IMR-90 (cell line): ENCODE measurements at regions not wholly inside any gene's neighbourhood (a gene's known extent, or its start where the extent isn't known, plus 50 kb on each side); places are given as distances from the start of the nearest gene placed in this dataset.

Experiments
- ATAC-seq: fragments of 200-7000 bp; cut with Tn5 transposase; 2 replicates; pipeline ENCODE4 v1.9.1; 2020; ENCODE audit warnings: low read depth, mild to moderate bottlenecking, moderate library complexity
- BruUV-seq: library from RNA; stranded (reverse); fragments of 400-500 nt; replicated peaks from 2 replicates; lab custom pipeline; 2021; lab: Mats Ljungman, UMichigan
- CTCF ChIA-PET: fragments of 300-600 bp; formaldehyde crosslinking; extraction: SDS; loops from one replicate; lab custom pipeline; 2021; ENCODE audit warnings: antibody characterized with exemption; lab: Yijun Ruan, JAX
- POLR2A ChIA-PET: fragments of 300-600 bp; sonication (Branson Sonifier 250); formaldehyde crosslinking; loops from one replicate; lab custom pipeline; 2022; ENCODE audit warnings: antibody characterized with exemption; ENCODE audit not compliant: unreplicated experiment; lab: Charles Lee
- DNase-seq: peaks from one replicate; pipeline ENCODE4 v3.0.0; 2013
- H2AFZ ChIP-seq: replicated peaks from 2 replicates; pipeline ENCODE3; 2013; ENCODE audit warnings: low read length, mild to moderate bottlenecking; ENCODE audit not compliant: poor library complexity
- H2AK5ac ChIP-seq: 2 replicates; pipeline ENCODE4 v1.6.1; 2013; ENCODE audit warnings: low read depth, low read length, inconsistent platforms
- H2AK9ac ChIP-seq: replicated peaks from 2 replicates; pipeline ENCODE3; 2013; ENCODE audit warnings: mild to moderate bottlenecking, low read depth, low read length, moderate library complexity; ENCODE audit not compliant: poor library complexity
- H2BK120ac ChIP-seq: 2 replicates; pipeline ENCODE4 v1.6.1; 2013; ENCODE audit warnings: low read depth, low read length, inconsistent platforms
- H2BK15ac ChIP-seq: 3 replicates; pipeline ENCODE4 v1.6.1; 2013; ENCODE audit warnings: low read depth, low read length, inconsistent platforms
- H2BK20ac ChIP-seq: 2 replicates; pipeline ENCODE4 v1.6.1; 2013; ENCODE audit warnings: low read depth, mild to moderate bottlenecking, inconsistent platforms, low read length, moderate library complexity
- H2BK5ac ChIP-seq: 2 replicates; pipeline ENCODE4 v1.6.1; 2013; ENCODE audit warnings: mild to moderate bottlenecking, low read depth, low read length, inconsistent platforms; ENCODE audit not compliant: poor library complexity, severe bottlenecking
- H3K14ac ChIP-seq: replicated peaks from 2 replicates; pipeline ENCODE4 v1.6.1; 2013; ENCODE audit warnings: low read depth, low read length, inconsistent platforms
- H3K18ac ChIP-seq: 2 replicates; pipeline ENCODE4 v1.6.1; 2013; ENCODE audit warnings: low read depth, low read length, control low read depth
- H3K23ac ChIP-seq: 2 replicates; pipeline ENCODE4 v1.6.1; 2013; ENCODE audit warnings: low read depth, low read length, inconsistent platforms
- H3K27ac ChIP-seq: 2 replicates; pipeline ENCODE4 v1.5.1; 2013; ENCODE audit warnings: mild to moderate bottlenecking, control low read depth, low read length; ENCODE audit not compliant: insufficient read depth
- H3K27me3 ChIP-seq: 2 replicates; pipeline ENCODE4 v1.6.1; 2013; ENCODE audit warnings: low read length; ENCODE audit not compliant: control insufficient read depth, insufficient read depth
- H3K36me3 ChIP-seq: 2 replicates; pipeline ENCODE4 v1.6.1; 2013; ENCODE audit warnings: low read length, mixed read lengths; ENCODE audit not compliant: control insufficient read depth, insufficient read depth
- H3K4ac ChIP-seq: 2 replicates; pipeline ENCODE4 v1.6.1; 2013; ENCODE audit warnings: low read depth, low read length, inconsistent platforms
- H3K4me1 ChIP-seq: 2 replicates; pipeline ENCODE4 v1.6.1; 2013; ENCODE audit warnings: low read length, mixed read lengths; ENCODE audit not compliant: control insufficient read depth, insufficient read depth
- H3K4me2 ChIP-seq: 2 replicates; pipeline ENCODE4 v1.6.1; 2013; ENCODE audit warnings: low read depth, mild to moderate bottlenecking, control low read depth, low read length, moderate library complexity
- H3K4me3 ChIP-seq: 2 replicates; pipeline ENCODE4 v1.5.1; 2013; ENCODE audit warnings: low read depth, mild to moderate bottlenecking, control low read depth, low read length, moderate library complexity; ENCODE audit not compliant: insufficient read depth
- H3K56ac ChIP-seq: 2 replicates; pipeline ENCODE4 v1.6.1; 2013; ENCODE audit warnings: low read length, inconsistent platforms; ENCODE audit not compliant: insufficient read depth; ENCODE audit errors: extremely low read depth
- H3K79me1 ChIP-seq, 2 experiments: 2 replicates each; pipeline ENCODE4 v1.6.1; 2013; ENCODE audit warnings: low read length in 2 of 2, inconsistent platforms in 1 of 2, low read depth in 1 of 2
- H3K9ac ChIP-seq: 2 replicates; pipeline ENCODE4 v1.6.1; 2013; ENCODE audit warnings: low read depth, low read length, control low read depth
- H3K9me1 ChIP-seq: 2 replicates; pipeline ENCODE4 v1.6.1; 2013; ENCODE audit warnings: low read length, inconsistent platforms; ENCODE audit not compliant: insufficient read depth
- H3K9me3 ChIP-seq: 2 replicates; pipeline ENCODE4 v1.6.1; 2013; ENCODE audit warnings: low read length; ENCODE audit not compliant: control insufficient read depth, insufficient read depth
- H4K20me1 ChIP-seq: 2 replicates; pipeline ENCODE4 v1.6.1; 2013; ENCODE audit warnings: low read length, inconsistent platforms; ENCODE audit not compliant: insufficient read depth
- H4K5ac ChIP-seq: 2 replicates; pipeline ENCODE4 v1.6.1; 2013; ENCODE audit warnings: mild to moderate bottlenecking, low read depth, low read length, control low read depth
- H4K8ac ChIP-seq, 2 experiments: 2 replicates each; pipeline ENCODE4 v1.6.1; 2013; ENCODE audit warnings: low read depth in 2 of 2, low read length in 2 of 2, control low read depth in 1 of 2, inconsistent platforms in 1 of 2
- H4K91ac ChIP-seq: 2 replicates; pipeline ENCODE4 v1.6.1; 2013; ENCODE audit warnings: low read depth, low read length, inconsistent platforms; ENCODE audit not compliant: insufficient read depth
- BHLHE40 ChIP-seq: fragments of 150-350 bp; IDR thresholded peaks from 2 replicates; pipeline ENCODE4 v1.6.1; 2016; ENCODE audit warnings: mild to moderate bottlenecking, low read depth, low read length
- CEBPB ChIP-seq: IDR thresholded peaks from 2 replicates; pipeline ENCODE4 v1.6.1; 2012; ENCODE audit warnings: low read depth, low read length, improper control_type of control experiment
- CTCF ChIP-seq: conservative IDR thresholded peaks from 2 replicates; pipeline ENCODE4 v1.5.1; 2012; ENCODE audit warnings: mild to moderate bottlenecking, low read depth, low read length, improper control_type of control experiment
- FOS ChIP-seq: fragments of 150-350 bp; IDR thresholded peaks from 2 replicates; pipeline ENCODE4 v1.6.1; 2016; ENCODE audit warnings: low read depth, low read length
- MAFK ChIP-seq: IDR thresholded peaks from 2 replicates; pipeline ENCODE4 v1.6.1; 2012; ENCODE audit warnings: low read depth, low read length, improper control_type of control experiment
- MAZ ChIP-seq: IDR thresholded peaks from 2 replicates; pipeline ENCODE4 v1.6.1; 2012; ENCODE audit warnings: low read depth, mild to moderate bottlenecking, low read length, improper control_type of control experiment, moderate library complexity, borderline replicate concordance
- NFE2L2 ChIP-seq: fragments of 150-350 bp; IDR thresholded peaks from 2 replicates; pipeline ENCODE4 v1.6.1; 2016; ENCODE audit warnings: low read depth, mild to moderate bottlenecking, low read length
- POLR2A ChIP-seq: IDR thresholded peaks from 2 replicates; pipeline ENCODE4 v1.6.1; 2012; ENCODE audit warnings: mild to moderate bottlenecking, low read depth, low read length
- RCOR1 ChIP-seq: IDR thresholded peaks from 2 replicates; pipeline ENCODE4 v1.6.1; 2012; ENCODE audit warnings: mild to moderate bottlenecking, low read length, improper control_type of control experiment; ENCODE audit not compliant: insufficient replicate concordance
- RFX5 ChIP-seq: IDR thresholded peaks from 2 replicates; pipeline ENCODE4 v1.8.0; 2012; ENCODE audit warnings: low read depth, mild to moderate bottlenecking, low read length, moderate library complexity
- SMC3 ChIP-seq: fragments of 150-350 bp; IDR thresholded peaks from 2 replicates; pipeline ENCODE4 v1.6.1; 2016; ENCODE audit warnings: low read depth, mild to moderate bottlenecking, antibody characterized with exemption, low read length, moderate library complexity
- WGBS, 2 experiments: methylation state at CpG; one replicate each; pipeline versions ENCODE4 v1.1.5 to v1.1.7; 2013; ENCODE audit warnings: missing lambda C conversion rate in 2 of 2; ENCODE audit not compliant: insufficient read length in 1 of 2; ENCODE audit errors: extremely low coverage in 2 of 2; 5-methylcytosine and 5-hydroxymethylcytosine counted together
- dilution Hi-C: fragments of 300-500 bp; cut with HindIII; formaldehyde crosslinking; loops from one replicate; pipeline ENCODE4 v1.14.3; 2018; ENCODE audit warnings: low sequenced_read_pairs; ENCODE audit not compliant: unreplicated experiment
- in situ Hi-C: fragments of 300-500 bp; cut with MboI; formaldehyde crosslinking; loops from 3 replicates; pipeline ENCODE4 v1.14.3; 2019; ENCODE audit warnings: low sequenced_read_pairs, inconsistent platforms, mixed read lengths
- intact Hi-C: fragments of 100-400 bp; cut with micrococcal nuclease; formaldehyde crosslinking; loops from 2 replicates; pipeline ENCODE4 v1.10.0; 2022
- TF ChIP-seq, protein P1 (sequence below): fragments of 150-350 bp; IDR thresholded peaks from 2 replicates; pipeline ENCODE4 v1.6.1; 2017; ENCODE audit warnings: mild to moderate bottlenecking, antibody characterized with exemption, low read length, low read depth

- no peak overlapping the region for H4K91ac ChIP-seq
- H3K14ac ChIP-seq, result no peak overlapping the region
- H4K8ac ChIP-seq, result no peak overlapping the region
- TF ChIP-seq POLR2A (no peak), CTCF (no peak), CEBPB (no peak), FOS (no peak), BHLHE40 (no peak), RCOR1 (no peak), MAZ (no peak), MAFK (no peak), SMC3 (no peak), NFE2L2 (no peak), RFX5 (no peak)
- TF ChIP-seq, protein P1, sequence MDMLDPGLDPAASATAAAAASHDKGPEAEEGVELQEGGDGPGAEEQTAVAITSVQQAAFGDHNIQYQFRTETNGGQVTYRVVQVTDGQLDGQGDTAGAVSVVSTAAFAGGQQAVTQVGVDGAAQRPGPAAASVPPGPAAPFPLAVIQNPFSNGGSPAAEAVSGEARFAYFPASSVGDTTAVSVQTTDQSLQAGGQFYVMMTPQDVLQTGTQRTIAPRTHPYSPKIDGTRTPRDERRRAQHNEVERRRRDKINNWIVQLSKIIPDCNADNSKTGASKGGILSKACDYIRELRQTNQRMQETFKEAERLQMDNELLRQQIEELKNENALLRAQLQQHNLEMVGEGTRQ, result no peak
- H3K4me2 ChIP-seq, result no peak overlapping the region
- no peaks in the 10 kb centered on the region for H4K20me1 ChIP-seq
- no peak overlapping the region for H4K5ac ChIP-seq
- H3K79me1 ChIP-seq, result peaks cover 0 to 3% of the 10 kb centered on the region in 2 experiments; a peak in 2 of 4 replicates
- H3K9me1 ChIP-seq, result 0 out of 2 replicates have a peak, but pooled peaks cover 3% of the 10 kb centered on the region
- 100% methylated on average over 1 of the region's 7 CpGs; no CpG with 5 or more reads in 1 of the 2 experiments for WGBS, 2 experiments
- H2BK15ac ChIP-seq, result no peak overlapping the region
- H3K4ac ChIP-seq, result no peak overlapping the region; the same call in 1 of the 2 replicates
- ChIA-PET CTCF (no interaction called here), POLR2A (no interaction called here)
- H3K4me3 ChIP-seq, result no peak overlapping the region
- H3K4me1 ChIP-seq, result peaks cover 6% of the 10 kb centered on the region
- H2BK120ac ChIP-seq, result no peak overlapping the region
- no peak overlapping the region for H2BK5ac ChIP-seq
- no peak for ATAC-seq
- H2AFZ ChIP-seq, result no peak overlapping the region
- H3K36me3 ChIP-seq, result no peaks in the 10 kb centered on the region
- H2AK9ac ChIP-seq, result no peak overlapping the region
- no peak overlapping the region for H3K18ac ChIP-seq
- no peak overlapping the region for H3K23ac ChIP-seq
- dilution Hi-C loops, result no loop called here
- intact Hi-C loops, result no loop called here
- no peaks in the 10 kb centered on the region for H3K27me3 ChIP-seq
- no peak overlapping the region for H3K27ac ChIP-seq
- H2AK5ac ChIP-seq, result no peak overlapping the region
- no peak overlapping the region for H3K56ac ChIP-seq
- no TSS peak for BruUV-seq
- no peak for DNase-seq
- in situ Hi-C loops, result loop anchor here (10.0 kb wide), 2 partner anchors 220 to 330 kb away; no protein-coding TSS in a partner anchor
- no peak overlapping the region for H3K9ac ChIP-seq
- H2BK20ac ChIP-seq, result no peak overlapping the region
- H3K9me3 ChIP-seq, result no peaks in the 10 kb centered on the region
These were observed 66.7 kb upstream of the SH3BP4 start for GRCh38 chr2:234885118-234885517.
